ENCODE measurements at regions not wholly inside any gene's neighbourhood (a gene's known extent, or its start where the extent isn't known, plus 50 kb on each side); places are given as distances from the start of the nearest gene placed in this dataset.
A peak's percentile ranks its signal among the peaks of the same experiment; 100 is the strongest.

DNA sequence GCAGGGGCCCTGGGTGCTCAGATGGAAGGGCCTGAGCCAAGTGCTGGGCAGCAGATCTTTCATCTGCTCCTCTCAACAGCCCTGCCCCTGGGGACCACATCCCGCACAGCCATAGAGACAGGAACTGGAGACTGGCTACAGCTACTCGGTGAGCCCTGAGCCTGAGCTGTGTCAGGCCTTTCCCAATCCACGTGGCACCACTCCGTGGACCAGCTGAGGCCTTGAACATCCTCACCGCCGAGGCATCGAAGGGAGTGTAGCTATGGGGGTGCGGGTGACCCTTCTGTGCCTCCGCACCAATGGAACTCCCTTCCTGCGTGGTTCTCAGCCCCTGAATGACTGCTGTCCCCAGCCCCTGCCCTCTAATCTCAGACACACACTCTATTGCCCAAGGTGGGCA lies 362.7 kb upstream of the SHH start:
- in situ Hi-C loops (cut with HindIII; ENCODE audit: low pct_unique_long_range_greater_than_20kb, low sequenced_read_pairs) = no loop called here
- DNase-seq (ENCODE audit: low read depth, low spot score) = no peak

DNA sequence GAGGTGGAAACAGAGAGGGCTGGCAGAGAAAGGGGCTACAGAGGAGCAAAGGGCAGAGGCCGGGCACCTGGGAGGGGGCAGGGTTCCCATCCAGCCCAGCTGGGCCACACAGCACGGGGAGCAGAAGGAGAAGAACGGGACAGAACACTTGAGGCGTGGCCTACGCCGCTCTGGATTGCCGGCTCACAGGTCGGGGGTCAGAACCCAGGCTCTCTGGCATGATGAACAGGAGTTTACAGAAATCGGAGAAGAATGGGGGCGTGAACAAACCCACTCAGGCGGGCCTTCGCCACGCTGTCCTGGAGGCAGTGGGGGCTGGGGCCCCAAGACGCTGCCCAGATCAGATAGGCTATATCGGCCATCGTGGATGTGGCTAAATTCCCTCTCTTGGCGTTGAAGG lies 362.2 kb upstream of the SHH start:
- in situ Hi-C loops (cut with HindIII; ENCODE audit: low pct_unique_long_range_greater_than_20kb, low sequenced_read_pairs) = no loop called here

DNA sequence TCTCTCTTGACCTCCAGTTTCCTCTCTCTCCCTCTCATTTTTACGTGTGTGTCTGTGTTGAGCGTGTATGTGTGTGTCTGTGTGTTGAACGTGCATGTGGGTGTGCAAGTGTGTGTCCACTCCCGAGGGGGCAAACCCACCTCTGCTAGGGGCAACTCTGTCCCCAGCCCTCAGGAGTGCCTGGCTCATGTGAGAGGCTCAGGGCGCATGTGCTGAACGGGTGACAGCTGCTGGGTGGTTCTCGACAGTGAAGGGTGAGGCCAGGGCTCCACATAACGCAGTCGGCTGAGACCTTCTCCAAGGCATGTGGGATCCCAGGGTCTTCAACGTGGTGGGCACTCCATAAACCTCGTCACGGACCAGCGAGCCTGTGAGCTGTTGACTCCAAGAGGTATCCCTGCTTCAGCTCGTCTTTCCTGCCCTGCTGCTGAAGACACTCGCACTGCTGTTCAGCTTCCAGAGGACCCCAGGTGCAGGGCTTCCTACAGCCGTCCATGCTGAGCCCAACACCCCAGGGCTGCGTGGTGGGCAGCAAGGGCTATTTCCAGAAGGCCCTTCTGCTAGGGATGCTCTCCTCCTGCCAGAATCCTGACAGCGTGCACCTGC lies 361.6 kb upstream of the SHH start:
- in situ Hi-C loops (cut with HindIII; ENCODE audit: low pct_unique_long_range_greater_than_20kb, low sequenced_read_pairs) = no loop called here
- DNase-seq (ENCODE audit: low read depth, low spot score) = no peak

More for the DNA sequence above, 362.2 kb upstream of the SHH start:
- no peak for DNase-seq (ENCODE audit: low read depth, low spot score)

DNA sequence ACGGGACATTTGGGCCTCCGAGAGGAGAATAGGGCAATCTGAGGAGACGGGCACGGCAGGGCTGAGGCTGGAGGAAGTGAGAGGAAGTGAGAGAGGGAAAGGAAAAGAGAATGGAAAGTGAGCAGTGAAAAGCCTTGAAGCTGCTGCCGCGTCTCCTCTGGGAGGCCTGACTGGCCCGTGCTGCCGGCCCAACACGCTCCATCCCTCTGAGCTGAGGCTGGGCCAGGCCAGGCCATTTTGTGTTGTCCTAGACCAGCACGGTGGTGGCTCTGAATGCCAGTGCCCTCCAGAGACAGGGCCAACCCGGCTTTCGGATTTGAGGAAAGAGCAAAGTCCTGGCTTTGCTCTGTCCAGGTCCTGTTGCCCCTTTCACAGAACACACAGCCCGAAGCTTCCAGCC lies 361.1 kb upstream of the SHH start:
- no peak for DNase-seq (ENCODE audit: low read depth, low spot score)
- in situ Hi-C loops (cut with HindIII; ENCODE audit: low pct_unique_long_range_greater_than_20kb, low sequenced_read_pairs) = no loop called here

DNA sequence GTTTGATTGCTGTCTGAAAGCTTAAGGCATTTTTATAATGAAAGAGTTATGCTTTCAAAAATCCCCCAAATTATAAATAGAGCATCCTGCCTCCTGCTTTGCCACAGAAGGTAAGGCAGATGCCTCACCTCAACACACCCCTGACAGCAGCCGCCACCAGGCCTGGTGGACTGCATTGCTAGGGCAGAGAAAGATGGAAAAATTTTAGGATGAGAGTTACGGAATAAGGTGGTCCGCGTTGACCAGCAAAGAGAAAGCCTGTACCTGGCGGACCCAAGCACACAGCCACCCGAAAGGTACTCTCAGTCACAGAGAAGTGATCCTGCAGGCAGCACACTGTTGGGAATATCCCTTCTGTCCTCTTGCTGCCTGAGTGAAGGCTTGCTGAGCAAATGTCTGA lies 360.4 kb upstream of the SHH start:
- in situ Hi-C loops (cut with HindIII; ENCODE audit: low pct_unique_long_range_greater_than_20kb, low sequenced_read_pairs) = no loop called here
- DNase-seq (ENCODE audit: low read depth, low spot score) = no peak

DNA sequence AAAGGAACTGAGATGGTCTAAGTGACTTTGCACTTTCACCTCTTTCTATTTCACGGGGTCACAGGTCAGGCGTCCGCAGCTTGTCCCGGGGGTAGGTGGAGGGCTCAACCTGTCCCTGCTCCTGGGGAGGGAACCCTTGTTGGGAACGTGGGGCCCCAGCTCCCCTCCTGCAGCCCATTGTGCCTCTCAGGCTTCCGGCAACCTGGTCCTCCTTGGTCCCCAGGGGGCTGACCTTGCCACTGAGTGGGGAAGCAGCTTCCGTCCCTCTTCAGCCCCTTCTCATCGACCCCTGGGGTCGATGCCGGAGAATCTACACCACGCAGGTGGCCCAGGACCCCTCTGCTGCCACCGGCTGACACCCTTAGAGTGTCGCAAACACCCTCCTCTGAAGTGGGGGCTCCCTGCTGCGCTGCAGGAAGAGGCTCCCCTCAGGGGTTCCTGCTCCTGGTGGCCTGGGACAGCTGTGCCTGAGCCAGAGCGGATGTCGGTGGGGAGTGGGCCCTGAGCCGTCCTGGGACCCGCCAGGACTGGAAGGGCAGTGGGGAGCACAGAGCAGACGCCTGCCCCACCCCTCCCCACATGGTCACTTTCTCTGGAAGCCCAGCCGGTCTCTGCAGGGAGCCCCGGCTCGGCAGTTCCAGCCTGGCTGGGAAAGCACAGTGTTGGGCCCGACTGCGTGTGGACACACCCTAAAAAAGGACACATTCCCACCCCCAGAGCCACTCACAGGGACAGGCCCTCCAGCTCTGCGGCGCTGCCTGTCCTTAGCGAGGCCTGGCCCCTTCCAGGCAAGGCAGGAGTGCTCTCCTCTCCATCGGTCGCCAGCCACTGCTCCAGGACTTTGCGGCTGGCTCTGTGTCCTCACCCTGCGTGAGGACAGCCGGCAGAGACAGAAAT lies 357.5 kb upstream of the SHH start:
- in situ Hi-C loops (cut with HindIII; ENCODE audit: low pct_unique_long_range_greater_than_20kb, low sequenced_read_pairs) = no loop called here
- DNase-seq (ENCODE audit: low read depth, low spot score) = no peak

DNA sequence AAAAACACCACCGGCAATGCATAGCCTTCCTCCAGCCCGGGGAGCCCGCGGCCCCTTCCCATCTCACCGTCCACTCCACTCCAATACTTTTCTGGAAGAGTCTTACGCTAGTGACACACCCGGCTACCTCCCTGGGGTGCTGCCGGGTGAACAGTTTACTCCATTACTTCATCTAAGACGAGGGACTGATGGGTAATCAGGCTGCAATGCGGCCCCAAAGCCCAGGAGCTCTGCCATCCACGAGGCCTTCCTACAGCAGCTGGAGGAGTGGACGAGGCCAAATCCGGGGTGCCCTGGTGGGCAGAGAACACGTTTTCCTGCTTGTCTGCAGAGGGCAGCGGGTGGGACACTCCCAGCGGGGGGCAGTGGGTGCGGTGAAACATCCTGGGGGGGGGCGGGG lies 356.2 kb upstream of the SHH start:
- no peak for DNase-seq (ENCODE audit: low read depth, low spot score)
- in situ Hi-C loops (cut with HindIII; ENCODE audit: low pct_unique_long_range_greater_than_20kb, low sequenced_read_pairs) = no loop called here

DNA sequence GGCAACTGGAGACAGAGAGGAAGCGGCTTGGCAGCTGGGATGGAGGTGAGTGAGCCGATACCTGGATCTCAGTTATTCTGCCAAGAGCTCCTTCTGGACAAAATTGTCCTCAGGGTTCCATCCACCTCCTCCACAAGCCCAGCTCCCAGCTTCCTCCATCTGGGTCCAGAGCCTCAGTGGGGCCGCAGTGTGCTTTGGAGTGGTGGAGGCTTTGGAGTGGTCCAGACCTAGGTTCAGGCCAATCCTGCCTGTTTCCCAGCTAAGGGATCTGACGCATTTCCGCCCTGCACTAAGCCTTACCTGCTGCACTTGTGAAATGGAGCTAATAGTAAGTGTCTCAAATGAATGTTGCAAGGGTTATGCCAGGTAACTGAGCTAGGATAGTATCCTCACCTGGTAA lies 355.7 kb upstream of the SHH start:
- no peak for DNase-seq (ENCODE audit: low read depth, low spot score)
- in situ Hi-C loops (cut with HindIII; ENCODE audit: low pct_unique_long_range_greater_than_20kb, low sequenced_read_pairs) = no loop called here

DNA sequence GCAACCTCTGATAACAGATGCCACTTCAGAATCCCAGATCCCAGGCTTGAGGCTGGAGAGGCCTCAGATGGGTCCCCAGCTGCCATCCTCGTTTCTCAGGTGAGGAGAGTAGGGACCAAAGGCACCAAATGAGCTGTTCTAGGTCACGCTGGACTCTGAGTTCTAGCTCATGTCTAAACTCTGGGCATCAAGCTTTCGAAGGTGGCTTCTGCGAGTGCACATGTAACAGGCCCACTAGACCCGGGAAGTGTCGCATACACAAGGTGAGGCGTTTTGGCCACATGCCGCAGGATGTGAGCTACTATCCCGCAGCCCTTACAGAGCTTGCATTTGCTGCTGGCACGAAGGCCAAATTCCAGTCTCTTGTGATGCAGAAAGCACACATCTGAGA lies 355.1 kb upstream of the SHH start:
- in situ Hi-C loops (cut with HindIII; ENCODE audit: low pct_unique_long_range_greater_than_20kb, low sequenced_read_pairs) = no loop called here
- no peak for DNase-seq (ENCODE audit: low read depth, low spot score)

DNA sequence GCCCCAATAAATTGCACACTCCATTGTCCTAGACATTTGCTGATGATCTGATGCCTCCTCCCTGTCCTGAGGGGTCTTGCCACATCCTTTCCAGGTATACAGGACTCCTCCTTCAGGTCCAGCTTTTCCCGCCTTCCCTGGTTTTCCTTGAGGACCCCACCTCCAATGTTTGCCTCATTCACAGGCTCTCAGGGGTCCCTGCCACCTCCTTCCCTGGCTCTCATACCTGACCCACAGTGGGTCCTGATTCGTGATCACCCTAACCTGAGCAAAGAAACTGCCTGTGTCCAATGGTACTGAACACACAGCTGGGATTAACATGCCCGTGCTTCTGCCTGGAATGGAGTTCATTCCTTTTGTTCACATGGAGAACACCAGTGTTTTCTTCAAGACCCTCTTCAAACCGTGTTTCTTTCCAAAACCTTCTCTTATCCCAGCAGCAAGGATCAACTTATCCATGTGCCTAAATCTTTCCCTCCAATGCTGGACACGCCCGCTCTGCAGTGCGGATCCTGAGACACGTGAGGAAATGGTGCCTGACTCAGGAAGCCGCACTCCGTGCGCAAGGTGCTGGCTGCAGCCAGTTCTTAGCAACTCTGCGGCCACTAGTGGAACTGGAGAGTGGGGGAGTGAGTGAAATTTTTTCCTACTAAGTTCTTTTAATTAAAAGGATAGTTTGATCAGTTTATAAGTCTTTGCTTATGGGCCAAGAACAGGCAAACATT lies 354.6 kb upstream of the SHH start:
- in situ Hi-C loops (cut with HindIII; ENCODE audit: low pct_unique_long_range_greater_than_20kb, low sequenced_read_pairs) = no loop called here
- no peak for DNase-seq (ENCODE audit: low read depth, low spot score)

DNA sequence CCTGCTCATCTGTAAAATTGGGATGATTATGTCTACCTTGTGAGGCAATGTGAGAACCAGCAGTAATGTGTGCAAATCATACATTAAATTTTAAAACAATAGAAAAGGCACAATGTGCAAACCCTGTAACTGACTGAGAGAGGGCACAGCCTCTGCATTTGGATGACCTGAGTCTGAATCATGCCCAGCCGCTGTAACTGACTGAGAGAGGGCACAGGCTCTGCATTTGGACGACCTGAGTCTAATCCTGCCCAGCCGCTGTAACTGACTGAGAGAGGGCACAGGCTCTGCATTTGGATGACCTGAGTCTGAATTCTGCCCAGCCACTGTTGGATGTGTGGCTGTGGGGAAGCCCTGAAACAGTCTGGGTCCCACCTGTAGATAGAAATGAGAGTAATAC lies 351.5 kb upstream of the SHH start:
- in situ Hi-C loops (cut with HindIII; ENCODE audit: low pct_unique_long_range_greater_than_20kb, low sequenced_read_pairs) = no loop called here

DNA sequence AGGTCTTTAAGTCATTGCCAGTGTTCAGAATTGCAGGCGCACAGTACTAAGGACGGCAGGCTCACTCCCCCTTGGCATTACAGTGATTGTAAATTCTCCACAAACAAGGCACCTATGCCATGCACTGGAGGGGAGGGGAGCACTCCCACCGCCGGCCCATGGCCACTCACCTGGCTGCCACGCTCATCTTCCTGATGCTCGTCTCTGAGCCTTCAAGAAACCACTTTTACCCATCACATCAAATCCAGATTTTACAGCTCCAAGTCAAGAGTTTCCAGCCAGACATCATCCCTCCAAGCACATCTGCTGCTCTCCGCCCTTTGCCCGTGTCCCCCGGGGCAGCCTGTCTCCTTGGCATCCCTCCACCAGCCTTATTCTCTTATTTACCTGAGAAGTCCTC lies 350.2 kb upstream of the SHH start:
- in situ Hi-C loops (cut with HindIII; ENCODE audit: low pct_unique_long_range_greater_than_20kb, low sequenced_read_pairs) = no loop called here
- DNase-seq (ENCODE audit: low read depth, low spot score) = no peak

More for the DNA sequence above, 351.5 kb upstream of the SHH start:
- DNase-seq (ENCODE audit: low read depth, low spot score) = no peak

DNA sequence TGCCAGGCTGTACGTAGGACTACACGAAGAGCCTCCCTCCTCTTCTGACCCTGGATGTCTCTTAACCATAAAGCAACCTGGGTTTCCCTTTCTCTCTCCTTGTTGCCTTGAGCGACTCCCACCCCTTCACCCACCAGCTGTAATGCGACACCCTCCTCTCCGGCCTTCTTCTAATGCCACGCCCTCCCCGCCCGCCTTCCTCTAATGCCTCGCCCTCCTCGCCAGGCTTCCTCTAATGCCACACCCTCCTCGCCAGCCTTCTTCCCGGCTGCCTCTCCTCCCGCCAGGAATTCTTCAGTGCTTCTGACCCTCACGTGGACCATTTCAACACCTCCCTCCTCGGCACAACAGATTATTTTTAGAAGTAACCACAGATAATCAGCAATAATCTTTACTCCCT lies 348.5 kb upstream of the SHH start:
- in situ Hi-C loops (cut with HindIII; ENCODE audit: low pct_unique_long_range_greater_than_20kb, low sequenced_read_pairs) = no loop called here
- peak; percentile 15 for DNase-seq (ENCODE audit: low read depth, low spot score)

DNA sequence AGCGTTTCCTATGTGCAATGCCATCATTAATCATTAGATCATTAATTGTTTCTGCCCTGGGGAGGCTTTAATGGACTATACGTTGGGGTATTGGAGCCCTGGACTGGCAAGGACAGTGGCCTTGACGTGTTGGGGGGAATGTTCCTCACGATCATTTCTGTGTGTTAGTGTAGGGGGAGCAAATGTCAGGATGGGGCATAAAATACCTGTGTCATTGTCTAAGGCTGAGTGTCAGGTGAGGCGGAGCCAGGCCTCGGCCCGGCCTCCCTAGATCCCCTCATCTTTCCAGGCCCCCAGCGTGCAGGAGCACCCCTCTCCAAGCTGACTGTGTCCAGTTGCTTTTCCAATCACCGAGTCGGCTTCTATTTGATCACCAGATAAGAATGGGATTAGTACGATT lies 346.4 kb upstream of the SHH start:
- no peak for DNase-seq (ENCODE audit: low read depth, low spot score)
- in situ Hi-C loops (cut with HindIII; ENCODE audit: low pct_unique_long_range_greater_than_20kb, low sequenced_read_pairs) = no loop called here

DNA sequence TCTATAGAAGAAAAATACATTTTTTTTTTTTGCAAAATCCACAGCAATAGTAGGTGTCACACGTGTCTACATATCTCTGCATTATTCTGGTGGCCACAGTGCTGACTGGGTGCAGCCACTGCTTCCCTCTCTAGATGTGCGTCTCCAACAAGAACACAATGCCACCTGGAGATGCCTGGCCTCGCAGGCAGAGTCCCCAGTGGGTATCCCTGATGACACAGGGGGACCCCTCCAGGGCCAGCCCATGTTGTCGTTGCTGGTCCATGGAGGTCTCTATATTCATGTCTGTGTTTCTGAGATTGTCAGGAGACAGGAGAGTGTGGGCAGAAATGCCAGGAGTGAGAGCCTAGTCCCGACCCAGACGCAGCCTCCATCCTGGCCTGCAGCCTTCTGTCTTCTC lies 345.9 kb upstream of the SHH start:
- DNase-seq (ENCODE audit: low read depth, low spot score) = no peak
- in situ Hi-C loops (cut with HindIII; ENCODE audit: low pct_unique_long_range_greater_than_20kb, low sequenced_read_pairs) = no loop called here

DNA sequence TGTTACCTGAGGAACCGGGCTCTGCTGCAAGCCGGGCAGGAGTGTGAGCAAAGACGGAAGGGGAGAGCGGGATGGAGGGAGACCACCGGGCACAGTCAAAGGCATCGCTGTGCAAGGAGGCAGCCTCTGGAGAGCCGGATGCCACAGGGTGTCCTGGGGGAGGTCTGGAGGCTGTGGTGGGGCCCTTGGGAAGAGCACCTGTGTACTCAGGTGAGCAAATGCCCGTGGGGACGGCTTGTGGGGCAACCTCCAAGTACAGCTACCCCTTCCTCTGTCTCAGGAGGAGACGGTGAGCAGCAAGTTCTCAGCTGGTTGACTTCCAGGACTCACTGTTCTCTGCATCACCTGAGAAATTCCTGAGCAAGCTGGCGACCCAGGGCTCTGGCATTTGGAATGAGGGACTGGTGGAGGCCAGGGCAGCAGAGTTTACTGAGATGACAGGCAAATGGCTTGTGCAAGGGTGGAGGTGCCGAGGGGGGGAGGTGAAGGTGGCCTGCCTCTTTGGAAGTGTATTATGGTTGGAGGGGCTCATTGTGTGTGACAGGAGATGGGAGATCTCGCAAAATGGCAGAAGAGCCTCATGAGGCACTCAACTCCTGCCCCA lies 345.2 kb upstream of the SHH start:
- no peak for DNase-seq (ENCODE audit: low read depth, low spot score)
- in situ Hi-C loops (cut with HindIII; ENCODE audit: low pct_unique_long_range_greater_than_20kb, low sequenced_read_pairs) = no loop called here

DNA sequence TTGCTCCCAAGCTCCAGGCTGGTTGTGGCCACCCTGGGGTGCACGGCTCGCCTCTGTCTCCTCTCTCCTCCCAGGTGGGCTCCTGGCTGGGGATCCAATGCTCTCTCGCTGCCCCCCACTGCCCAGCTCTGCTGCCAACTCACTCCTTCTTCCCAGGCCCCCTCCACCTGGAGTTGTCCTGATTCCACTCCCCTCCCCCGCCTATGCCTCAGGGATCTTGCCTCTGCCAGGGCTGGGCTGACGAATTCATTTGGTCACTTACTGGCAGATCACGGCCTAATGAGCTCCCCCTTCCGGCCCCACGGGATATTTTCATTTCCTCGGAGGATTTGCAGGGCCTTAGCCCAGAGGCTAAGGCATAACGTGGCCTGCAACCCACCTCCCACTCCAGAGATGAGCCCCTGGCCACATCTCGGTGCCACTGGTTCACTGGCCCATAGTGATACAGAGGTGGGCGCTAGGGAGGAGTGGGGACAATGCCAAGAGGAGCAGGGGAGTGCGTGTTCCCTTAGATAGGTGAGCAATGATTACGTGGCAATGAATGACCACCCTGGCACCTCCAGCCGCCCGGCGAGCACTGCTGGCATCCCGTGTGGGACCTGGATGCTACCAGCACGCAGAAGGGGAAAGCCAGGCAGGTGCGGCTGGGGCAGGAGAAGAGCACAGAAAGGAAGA lies 344.6 kb upstream of the SHH start:
- DNase-seq (ENCODE audit: low read depth, low spot score) = peak; percentile 75

More for the DNA sequence above, 344.6 kb upstream of the SHH start:
- in situ Hi-C loops (cut with HindIII; ENCODE audit: low pct_unique_long_range_greater_than_20kb, low sequenced_read_pairs) = no loop called here
